HEK293 (cell line): ENCODE measurements at regions not wholly inside any gene's neighbourhood (a gene's known extent, or its start where the extent isn't known, plus 50 kb on each side); places are given as distances from the start of the nearest gene placed in this dataset.

Experiments
- CTCF ChIA-PET: fragments of 350-600 bp; formaldehyde crosslinking; extraction: SDS; loops from one replicate; lab custom pipeline; 2021; ENCODE audit warnings: antibody characterized with exemption; lab: Yijun Ruan, JAX
- POLR2A ChIA-PET: fragments of 300-600 bp; formaldehyde crosslinking; extraction: SDS; loops from one replicate; lab custom pipeline; 2020; ENCODE audit warnings: antibody characterized with exemption, inconsistent platforms; lab: Yijun Ruan, JAX
- H3K27ac ChIP-seq: fragments of 200-500 bp; sonication (Bioruptor generic); 2 replicates; pipeline ENCODE4 v1.5.1; 2014; ENCODE audit warnings: low read depth, low read length, control low read depth, inconsistent platforms; ENCODE audit errors: extremely low read depth
- H3K36me3 ChIP-seq, 2 experiments: fragments of 200-500 bp in 1 of 2; sonication (Bioruptor generic) in 1 of 2; 1 replicate in 1 of 2; 2 replicates in 1 of 2; pipeline ENCODE4 v1.5.1; 2014 to 2017; ENCODE audit warnings: inconsistent platforms in 2 of 2, low read length in 2 of 2; ENCODE audit not compliant: control insufficient read depth in 2 of 2, insufficient read depth in 1 of 2
- H3K4me1 ChIP-seq: fragments of 200-500 bp; sonication (Bioruptor generic); 2 replicates; pipeline ENCODE4 v1.5.1; 2014; ENCODE audit warnings: mild to moderate bottlenecking, low read length, inconsistent platforms; ENCODE audit not compliant: control insufficient read depth, insufficient read depth
- H3K4me3 ChIP-seq: 2 replicates; pipeline ENCODE4 v1.5.1; 2011; ENCODE audit warnings: low read depth, mild to moderate bottlenecking, control low read depth, low read length, moderate library complexity
- H3K9me3 ChIP-seq: fragments of 200-500 bp; sonication (Bioruptor generic); 2 replicates; pipeline ENCODE4 v1.5.1; 2014; ENCODE audit warnings: low read depth, low read length, inconsistent platforms; ENCODE audit not compliant: control insufficient read depth, insufficient read depth
- GLI4 ChIP-seq: fragments of 450-650 bp; formaldehyde crosslinking; IDR thresholded peaks from 2 replicates; pipeline ENCODE4 v1.5.1; 2016; ENCODE audit warnings: missing biosample characterization, missing genetic modification characterization
- KLF16 ChIP-seq: fragments of 450-650 bp; formaldehyde crosslinking; IDR thresholded peaks from 2 replicates; pipeline ENCODE4 v1.5.1; 2017; ENCODE audit warnings: missing biosample characterization, missing genetic modification characterization
- REPIN1 ChIP-seq: fragments of 450-650 bp; formaldehyde crosslinking; IDR thresholded peaks from 2 replicates; pipeline ENCODE4 v1.5.1; 2017; ENCODE audit warnings: missing biosample characterization, missing genetic modification characterization, low read depth
- SP2 ChIP-seq: fragments of 450-650 bp; formaldehyde crosslinking; IDR thresholded peaks from 2 replicates; pipeline ENCODE4 v1.5.1; 2016; ENCODE audit warnings: missing biosample characterization, missing genetic modification characterization
- ZBTB21 ChIP-seq: fragments of 450-650 bp; formaldehyde crosslinking; IDR thresholded peaks from 2 replicates; pipeline ENCODE4 v1.5.1; 2017; ENCODE audit warnings: missing biosample characterization, missing genetic modification characterization
- ZFP69B ChIP-seq: fragments of 450-650 bp; formaldehyde crosslinking; IDR thresholded peaks from 2 replicates; pipeline ENCODE4 v1.5.1; 2016; ENCODE audit warnings: missing biosample characterization, missing genetic modification characterization
- ZNF112 ChIP-seq: fragments of 450-650 bp; formaldehyde crosslinking; IDR thresholded peaks from 2 replicates; pipeline ENCODE4 v1.5.0; 2017; ENCODE audit warnings: missing biosample characterization, missing genetic modification characterization
- ZNF121 ChIP-seq: fragments of 450-650 bp; formaldehyde crosslinking; IDR thresholded peaks from 2 replicates; pipeline ENCODE4 v1.5.1; 2016; ENCODE audit warnings: missing biosample characterization, missing genetic modification characterization
- ZNF133 ChIP-seq: fragments of 450-650 bp; formaldehyde crosslinking; IDR thresholded peaks from 2 replicates; pipeline ENCODE4 v1.5.1; 2016; ENCODE audit warnings: missing biosample characterization, missing genetic modification characterization
- ZNF18 ChIP-seq: fragments of 450-650 bp; formaldehyde crosslinking; IDR thresholded peaks from 2 replicates; pipeline ENCODE4 v1.5.1; 2016; ENCODE audit warnings: missing biosample characterization, missing genetic modification characterization
- ZNF350 ChIP-seq: fragments of 450-650 bp; formaldehyde crosslinking; IDR thresholded peaks from 2 replicates; pipeline ENCODE4 v1.5.0; 2017; ENCODE audit warnings: missing biosample characterization, mild to moderate bottlenecking, missing genetic modification characterization
- ZNF510 ChIP-seq: fragments of 450-650 bp; formaldehyde crosslinking; IDR thresholded peaks from 2 replicates; pipeline ENCODE4 v1.5.1; 2018; ENCODE audit warnings: mild to moderate bottlenecking, missing genetic modification characterization, missing biosample characterization; ENCODE audit not compliant: insufficient replicate concordance
- ZNF549 ChIP-seq: fragments of 450-650 bp; IDR thresholded peaks from 2 replicates; pipeline ENCODE4 v1.5.1; 2018; ENCODE audit warnings: missing biosample characterization, missing genetic modification characterization, mild to moderate bottlenecking, inconsistent platforms, moderate library complexity
- ZNF621 ChIP-seq: fragments of 450-650 bp; formaldehyde crosslinking; IDR thresholded peaks from 2 replicates; pipeline ENCODE4 v1.5.1; 2017; ENCODE audit warnings: missing biosample characterization, missing genetic modification characterization
- TF ChIP-seq, protein P1 (sequence below): fragments of 450-650 bp; formaldehyde crosslinking; IDR thresholded peaks from 2 replicates; pipeline ENCODE4 v1.5.1; 2016; ENCODE audit warnings: missing biosample characterization, missing genetic modification characterization
- TF ChIP-seq, protein P2 (sequence below): fragments of 450-650 bp; formaldehyde crosslinking; IDR thresholded peaks from 2 replicates; pipeline ENCODE4 v1.5.1; 2016; ENCODE audit warnings: missing biosample characterization, missing genetic modification characterization
- TF ChIP-seq, protein P3 (sequence below): fragments of 450-650 bp; IDR thresholded peaks from 2 replicates; pipeline ENCODE4 v1.5.1; 2018; ENCODE audit warnings: missing biosample characterization, mild to moderate bottlenecking, missing genetic modification characterization
- TF ChIP-seq, protein P4 (sequence below): fragments of 450-650 bp; formaldehyde crosslinking; IDR thresholded peaks from 2 replicates; pipeline ENCODE4 v1.5.1; 2016; ENCODE audit warnings: missing biosample characterization, missing genetic modification characterization

- no peak for TF ChIP-seq ZNF133 (tag by site-specific recombination)
- no peak for TF ChIP-seq ZNF18 (tag by site-specific recombination)
- TF ChIP-seq ZNF510 (tag by site-specific recombination) = no peak
- no peak for TF ChIP-seq ZNF112 (tag by site-specific recombination)
- TF ChIP-seq, protein P1, sequence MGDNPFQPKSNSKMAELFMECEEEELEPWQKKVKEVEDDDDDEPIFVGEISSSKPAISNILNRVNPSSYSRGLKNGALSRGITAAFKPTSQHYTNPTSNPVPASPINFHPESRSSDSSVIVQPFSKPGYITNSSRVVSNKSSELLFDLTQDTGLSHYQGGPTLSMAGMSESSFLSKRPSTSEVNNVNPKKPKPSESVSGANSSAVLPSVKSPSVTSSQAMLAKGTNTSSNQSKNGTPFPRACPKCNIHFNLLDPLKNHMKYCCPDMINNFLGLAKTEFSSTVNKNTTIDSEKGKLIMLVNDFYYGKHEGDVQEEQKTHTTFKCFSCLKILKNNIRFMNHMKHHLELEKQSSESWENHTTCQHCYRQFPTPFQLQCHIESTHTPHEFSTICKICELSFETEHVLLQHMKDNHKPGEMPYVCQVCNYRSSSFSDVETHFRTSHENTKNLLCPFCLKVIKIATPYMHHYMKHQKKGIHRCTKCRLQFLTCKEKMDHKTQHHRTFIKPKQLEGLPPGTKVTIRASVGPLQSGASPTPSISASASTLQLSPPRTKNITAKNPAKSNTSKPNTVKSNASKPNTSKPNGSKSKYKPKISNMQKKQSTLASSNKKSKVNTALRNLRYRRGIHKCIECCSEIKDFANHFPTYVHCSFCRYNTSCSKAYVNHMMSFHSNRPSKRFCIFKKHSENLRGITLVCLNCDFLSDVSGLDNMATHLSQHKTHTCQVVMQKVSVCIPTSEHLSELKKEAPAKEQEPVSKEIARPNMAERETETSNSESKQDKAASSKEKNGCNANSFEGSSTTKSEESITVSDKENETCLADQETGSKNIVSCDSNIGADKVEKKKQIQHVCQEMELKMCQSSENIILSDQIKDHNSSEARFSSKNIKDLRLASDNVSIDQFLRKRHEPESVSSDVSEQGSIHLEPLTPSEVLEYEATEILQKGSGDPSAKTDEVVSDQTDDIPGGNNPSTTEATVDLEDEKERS (tag by site-specific recombination) = no peak
- TF ChIP-seq, protein P2, sequence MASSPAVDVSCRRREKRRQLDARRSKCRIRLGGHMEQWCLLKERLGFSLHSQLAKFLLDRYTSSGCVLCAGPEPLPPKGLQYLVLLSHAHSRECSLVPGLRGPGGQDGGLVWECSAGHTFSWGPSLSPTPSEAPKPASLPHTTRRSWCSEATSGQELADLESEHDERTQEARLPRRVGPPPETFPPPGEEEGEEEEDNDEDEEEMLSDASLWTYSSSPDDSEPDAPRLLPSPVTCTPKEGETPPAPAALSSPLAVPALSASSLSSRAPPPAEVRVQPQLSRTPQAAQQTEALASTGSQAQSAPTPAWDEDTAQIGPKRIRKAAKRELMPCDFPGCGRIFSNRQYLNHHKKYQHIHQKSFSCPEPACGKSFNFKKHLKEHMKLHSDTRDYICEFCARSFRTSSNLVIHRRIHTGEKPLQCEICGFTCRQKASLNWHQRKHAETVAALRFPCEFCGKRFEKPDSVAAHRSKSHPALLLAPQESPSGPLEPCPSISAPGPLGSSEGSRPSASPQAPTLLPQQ (tag by site-specific recombination) = no peak
- no peak for TF ChIP-seq ZBTB21 (tag by site-specific recombination)
- no peak for TF ChIP-seq ZNF121 (tag by site-specific recombination)
- no peak for TF ChIP-seq SP2
- TF ChIP-seq KLF16 = no peak
- TF ChIP-seq ZNF350 (tag by site-specific recombination) = no peak
- TF ChIP-seq ZFP69B = no peak
- TF ChIP-seq, protein P3, sequence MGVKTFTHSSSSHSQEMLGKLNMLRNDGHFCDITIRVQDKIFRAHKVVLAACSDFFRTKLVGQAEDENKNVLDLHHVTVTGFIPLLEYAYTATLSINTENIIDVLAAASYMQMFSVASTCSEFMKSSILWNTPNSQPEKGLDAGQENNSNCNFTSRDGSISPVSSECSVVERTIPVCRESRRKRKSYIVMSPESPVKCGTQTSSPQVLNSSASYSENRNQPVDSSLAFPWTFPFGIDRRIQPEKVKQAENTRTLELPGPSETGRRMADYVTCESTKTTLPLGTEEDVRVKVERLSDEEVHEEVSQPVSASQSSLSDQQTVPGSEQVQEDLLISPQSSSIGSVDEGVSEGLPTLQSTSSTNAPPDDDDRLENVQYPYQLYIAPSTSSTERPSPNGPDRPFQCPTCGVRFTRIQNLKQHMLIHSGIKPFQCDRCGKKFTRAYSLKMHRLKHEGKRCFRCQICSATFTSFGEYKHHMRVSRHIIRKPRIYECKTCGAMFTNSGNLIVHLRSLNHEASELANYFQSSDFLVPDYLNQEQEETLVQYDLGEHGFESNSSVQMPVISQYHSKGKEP = no peak
- no peak for TF ChIP-seq ZNF621 (tag by site-specific recombination)
- TF ChIP-seq ZNF549 = no peak
- TF ChIP-seq GLI4 (tag by site-specific recombination) = no peak
- TF ChIP-seq, protein P4, sequence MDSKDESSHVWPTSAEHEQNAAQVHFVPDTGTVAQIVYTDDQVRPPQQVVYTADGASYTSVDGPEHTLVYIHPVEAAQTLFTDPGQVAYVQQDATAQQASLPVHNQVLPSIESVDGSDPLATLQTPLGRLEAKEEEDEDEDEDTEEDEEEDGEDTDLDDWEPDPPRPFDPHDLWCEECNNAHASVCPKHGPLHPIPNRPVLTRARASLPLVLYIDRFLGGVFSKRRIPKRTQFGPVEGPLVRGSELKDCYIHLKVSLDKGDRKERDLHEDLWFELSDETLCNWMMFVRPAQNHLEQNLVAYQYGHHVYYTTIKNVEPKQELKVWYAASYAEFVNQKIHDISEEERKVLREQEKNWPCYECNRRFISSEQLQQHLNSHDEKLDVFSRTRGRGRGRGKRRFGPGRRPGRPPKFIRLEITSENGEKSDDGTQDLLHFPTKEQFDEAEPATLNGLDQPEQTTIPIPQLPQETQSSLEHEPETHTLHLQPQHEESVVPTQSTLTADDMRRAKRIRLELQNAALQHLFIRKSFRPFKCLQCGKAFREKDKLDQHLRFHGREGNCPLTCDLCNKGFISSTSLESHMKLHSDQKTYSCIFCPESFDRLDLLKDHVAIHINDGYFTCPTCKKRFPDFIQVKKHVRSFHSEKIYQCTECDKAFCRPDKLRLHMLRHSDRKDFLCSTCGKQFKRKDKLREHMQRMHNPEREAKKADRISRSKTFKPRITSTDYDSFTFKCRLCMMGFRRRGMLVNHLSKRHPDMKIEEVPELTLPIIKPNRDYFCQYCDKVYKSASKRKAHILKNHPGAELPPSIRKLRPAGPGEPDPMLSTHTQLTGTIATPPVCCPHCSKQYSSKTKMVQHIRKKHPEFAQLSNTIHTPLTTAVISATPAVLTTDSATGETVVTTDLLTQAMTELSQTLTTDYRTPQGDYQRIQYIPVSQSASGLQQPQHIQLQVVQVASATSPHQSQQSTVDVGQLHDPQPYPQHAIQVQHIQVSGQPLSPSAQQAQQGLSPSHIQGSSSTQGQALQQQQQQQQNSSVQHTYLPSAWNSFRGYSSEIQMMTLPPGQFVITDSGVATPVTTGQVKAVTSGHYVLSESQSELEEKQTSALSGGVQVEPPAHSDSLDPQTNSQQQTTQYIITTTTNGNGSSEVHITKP (tag by site-specific recombination) = no peak
- no peak for TF ChIP-seq REPIN1 (tag by site-specific recombination)
- ChIA-PET CTCF (interaction anchor here (0.6 to 1.1 kb wide), 3 partner anchors 15 to 87 kb away, joined by 3 to 4 read pairs (median 3); no protein-coding TSS in a partner anchor), POLR2A (no interaction called here)
- Histone ChIP-seq H3K27ac (no peak overlapping the region), H3K4me1 (no peaks in the 10 kb centered on the region), H3K36me3 (no peaks in the 10 kb centered on the region), H3K9me3 (no peaks in the 10 kb centered on the region), H3K4me3 (no peak overlapping the region)
Measured at GRCh38 chr14:87811246-87811645, 181.7 kb downstream of the GALC start.
